K562 (cell line): ENCODE measurements at regions not wholly inside any gene's neighbourhood (a gene's known extent, or its start where the extent isn't known, plus 50 kb on each side); places are given as distances from the start of the nearest gene placed in this dataset.

Experiments
- CHD4 ChIP-seq: fragments of 200-600 bp; sonication (generic); IDR thresholded peaks from 3 replicates; pipeline ENCODE4 v1.6.1; 2012; ENCODE audit warnings: low read depth, mild to moderate bottlenecking, mixed read lengths, low read length, inconsistent platforms; ENCODE audit not compliant: insufficient read depth, insufficient replicate concordance, poor library complexity, severe bottlenecking
- FOS ChIP-seq: IDR thresholded peaks from 3 replicates; pipeline ENCODE4 v1.6.1; 2011; ENCODE audit not compliant: insufficient read length; ENCODE audit errors: extremely low read depth
- FOXA3 ChIP-seq, 2 experiments: fragments of 450-650 bp in 1 of 2; sonication (generic) in 1 of 2; formaldehyde crosslinking; IDR thresholded peaks in 1 of 2; conservative IDR thresholded peaks in 1 of 2; 2 replicates each; pipeline versions ENCODE4 v1.4.0 to v1.8.0; 2020 to 2022; ENCODE audit warnings: mild to moderate bottlenecking in 2 of 2, missing genetic modification reagents in 1 of 2
- KLF16 ChIP-seq: IDR thresholded peaks from 2 replicates; pipeline ENCODE4 v1.6.1; 2016; ENCODE audit warnings: antibody characterized with exemption
- PRPF4 ChIP-seq: fragments of 200-400 bp; formaldehyde crosslinking; IDR thresholded peaks from one replicate; pipeline ENCODE4 v1.6.1; 2017; ENCODE audit warnings: low read length, low read depth, mild to moderate bottlenecking; ENCODE audit not compliant: insufficient read depth, poor library complexity, severe bottlenecking
- TAF7 ChIP-seq: fragments of 450-650 bp; IDR thresholded peaks from 2 replicates; pipeline ENCODE4 v1.6.1; 2016; ENCODE audit warnings: missing genetic modification characterization, missing compliant biosample characterization
- TCFL5 ChIP-seq: fragments of 250-450 bp; sonication (Bioruptor Pico); conservative IDR thresholded peaks from 2 replicates; pipeline ENCODE4 v1.6.1; 2021; ENCODE audit warnings: mild to moderate bottlenecking, moderate library complexity, matching md5 sums
- ZFP1 ChIP-seq: fragments of 450-650 bp; formaldehyde crosslinking; IDR thresholded peaks from 2 replicates; pipeline ENCODE4 v1.4.0; 2020; ENCODE audit warnings: mild to moderate bottlenecking, mixed read lengths
- ZNF41 ChIP-seq: fragments of 250-450 bp; sonication (Bioruptor Pico); conservative IDR thresholded peaks from 2 replicates; pipeline ENCODE4 v1.4.0; 2020; ENCODE audit warnings: mild to moderate bottlenecking
- ZNF785 ChIP-seq: fragments of 250-450 bp; sonication (Bioruptor Pico); IDR thresholded peaks from 2 replicates; pipeline ENCODE4 v1.4.0; 2020; ENCODE audit warnings: mild to moderate bottlenecking
- TF ChIP-seq, protein P1 (sequence below), 2 experiments: fragments of 450-650 bp in 1 of 2; sonication (generic) in 1 of 2; formaldehyde crosslinking in 1 of 2; IDR thresholded peaks in 1 of 2; conservative IDR thresholded peaks in 1 of 2; 2 replicates each; pipeline versions ENCODE4 v1.6.1 to v1.8.1; 2016 to 2023; ENCODE audit warnings: mild to moderate bottlenecking in 2 of 2, moderate library complexity in 2 of 2, inconsistent platforms in 1 of 2, missing genetic modification reagents in 1 of 2
- TF ChIP-seq, protein P2 (sequence below): sonication (generic); IDR thresholded peaks from 2 replicates; pipeline ENCODE4 v1.6.1; 2016
- TF ChIP-seq, protein P3 (sequence below): fragments of 450-650 bp; formaldehyde crosslinking; IDR thresholded peaks from 2 replicates; pipeline ENCODE4 v1.4.0; 2020; ENCODE audit warnings: mild to moderate bottlenecking, mixed read lengths
- TF ChIP-seq, protein P4 (sequence below): fragments of 200-800 bp; sonication (Bioruptor generic); IDR thresholded peaks from 2 replicates; pipeline ENCODE4 v1.6.1; 2017; ENCODE audit warnings: missing genetic modification characterization, missing compliant biosample characterization
- TF ChIP-seq, protein P5 (sequence below): fragments of 250-450 bp; sonication (Bioruptor Pico); IDR thresholded peaks from 2 replicates; pipeline ENCODE4 v1.4.0; 2020; ENCODE audit warnings: borderline replicate concordance

DNA sequence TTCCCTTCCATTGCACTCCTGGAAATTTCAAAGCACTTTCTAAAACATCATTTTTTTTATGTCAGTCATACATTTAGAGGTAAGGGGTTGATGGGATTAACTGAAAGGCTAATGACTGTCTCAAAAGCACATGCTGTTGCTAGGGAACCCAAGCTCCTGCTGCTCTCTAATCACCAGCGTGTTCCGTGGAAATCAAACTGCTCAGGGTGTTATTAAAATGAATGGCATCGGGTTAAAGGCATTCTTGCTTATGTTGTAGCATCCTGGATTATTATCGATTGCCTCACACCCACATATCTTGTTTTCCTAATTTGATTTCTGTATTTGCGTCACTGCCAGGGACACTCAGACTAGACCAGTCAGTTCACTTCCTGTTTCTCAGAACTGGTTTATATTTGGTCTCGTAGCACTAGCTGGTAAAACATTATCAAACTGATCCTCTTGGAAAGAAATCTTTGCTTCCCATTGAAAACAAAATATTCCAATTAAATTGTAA lies 216.5 kb upstream of the MKLN1 start (continued):
- TF ChIP-seq, protein P1, sequence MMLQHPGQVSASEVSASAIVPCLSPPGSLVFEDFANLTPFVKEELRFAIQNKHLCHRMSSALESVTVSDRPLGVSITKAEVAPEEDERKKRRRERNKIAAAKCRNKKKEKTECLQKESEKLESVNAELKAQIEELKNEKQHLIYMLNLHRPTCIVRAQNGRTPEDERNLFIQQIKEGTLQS (IDR thresholded peaks at IDR 0.05), result peak; percentile 61
- TF ChIP-seq, protein P1 (CRISPR knock-in tag; conservative IDR thresholded peaks at IDR 0.05), result no peak
- TF ChIP-seq TAF7 (tag), result no peak
- TF ChIP-seq, protein P2, sequence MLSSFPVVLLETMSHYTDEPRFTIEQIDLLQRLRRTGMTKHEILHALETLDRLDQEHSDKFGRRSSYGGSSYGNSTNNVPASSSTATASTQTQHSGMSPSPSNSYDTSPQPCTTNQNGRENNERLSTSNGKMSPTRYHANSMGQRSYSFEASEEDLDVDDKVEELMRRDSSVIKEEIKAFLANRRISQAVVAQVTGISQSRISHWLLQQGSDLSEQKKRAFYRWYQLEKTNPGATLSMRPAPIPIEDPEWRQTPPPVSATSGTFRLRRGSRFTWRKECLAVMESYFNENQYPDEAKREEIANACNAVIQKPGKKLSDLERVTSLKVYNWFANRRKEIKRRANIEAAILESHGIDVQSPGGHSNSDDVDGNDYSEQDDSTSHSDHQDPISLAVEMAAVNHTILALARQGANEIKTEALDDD, result peak; percentile 92
- 0 out of 2 replicates have a peak, but pooled peaks have one; percentile 5 for TF ChIP-seq TCFL5 (CRISPR knock-in tag)
- no peak for TF ChIP-seq KLF16
- TF ChIP-seq, protein P3, sequence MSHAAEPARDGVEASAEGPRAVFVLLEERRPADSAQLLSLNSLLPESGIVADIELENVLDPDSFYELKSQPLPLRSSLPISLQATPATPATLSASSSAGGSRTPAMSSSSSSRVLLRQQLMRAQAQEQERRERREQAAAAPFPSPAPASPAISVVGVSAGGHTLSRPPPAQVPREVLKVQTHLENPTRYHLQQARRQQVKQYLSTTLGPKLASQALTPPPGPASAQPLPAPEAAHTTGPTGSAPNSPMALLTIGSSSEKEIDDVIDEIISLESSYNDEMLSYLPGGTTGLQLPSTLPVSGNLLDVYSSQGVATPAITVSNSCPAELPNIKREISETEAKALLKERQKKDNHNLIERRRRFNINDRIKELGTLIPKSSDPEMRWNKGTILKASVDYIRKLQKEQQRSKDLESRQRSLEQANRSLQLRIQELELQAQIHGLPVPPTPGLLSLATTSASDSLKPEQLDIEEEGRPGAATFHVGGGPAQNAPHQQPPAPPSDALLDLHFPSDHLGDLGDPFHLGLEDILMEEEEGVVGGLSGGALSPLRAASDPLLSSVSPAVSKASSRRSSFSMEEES (CRISPR knock-in tag), result no peak
- TF ChIP-seq CHD4, result no peak
- 0 out of 2 replicates have a peak, but pooled peaks have one; percentile 4 for TF ChIP-seq ZNF41
- 0 out of 4 replicates have a peak, but pooled peaks of 1 of the 2 experiments have one; percentile 19 for TF ChIP-seq FOXA3 (CRISPR knock-in tag; conservative IDR thresholded peaks at IDR 0.05 in 1 of 2, IDR thresholded peaks at IDR 0.05 in 1 of 2)
- TF ChIP-seq, protein P4, sequence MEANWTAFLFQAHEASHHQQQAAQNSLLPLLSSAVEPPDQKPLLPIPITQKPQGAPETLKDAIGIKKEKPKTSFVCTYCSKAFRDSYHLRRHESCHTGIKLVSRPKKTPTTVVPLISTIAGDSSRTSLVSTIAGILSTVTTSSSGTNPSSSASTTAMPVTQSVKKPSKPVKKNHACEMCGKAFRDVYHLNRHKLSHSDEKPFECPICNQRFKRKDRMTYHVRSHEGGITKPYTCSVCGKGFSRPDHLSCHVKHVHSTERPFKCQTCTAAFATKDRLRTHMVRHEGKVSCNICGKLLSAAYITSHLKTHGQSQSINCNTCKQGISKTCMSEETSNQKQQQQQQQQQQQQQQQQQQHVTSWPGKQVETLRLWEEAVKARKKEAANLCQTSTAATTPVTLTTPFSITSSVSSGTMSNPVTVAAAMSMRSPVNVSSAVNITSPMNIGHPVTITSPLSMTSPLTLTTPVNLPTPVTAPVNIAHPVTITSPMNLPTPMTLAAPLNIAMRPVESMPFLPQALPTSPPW, result peak; percentile 34; the same call in 1 of the 2 replicates
- no peak for TF ChIP-seq ZFP1 (CRISPR knock-in tag)
- no peak for TF ChIP-seq ZNF785 (CRISPR knock-in tag)
- TF ChIP-seq, protein P5, sequence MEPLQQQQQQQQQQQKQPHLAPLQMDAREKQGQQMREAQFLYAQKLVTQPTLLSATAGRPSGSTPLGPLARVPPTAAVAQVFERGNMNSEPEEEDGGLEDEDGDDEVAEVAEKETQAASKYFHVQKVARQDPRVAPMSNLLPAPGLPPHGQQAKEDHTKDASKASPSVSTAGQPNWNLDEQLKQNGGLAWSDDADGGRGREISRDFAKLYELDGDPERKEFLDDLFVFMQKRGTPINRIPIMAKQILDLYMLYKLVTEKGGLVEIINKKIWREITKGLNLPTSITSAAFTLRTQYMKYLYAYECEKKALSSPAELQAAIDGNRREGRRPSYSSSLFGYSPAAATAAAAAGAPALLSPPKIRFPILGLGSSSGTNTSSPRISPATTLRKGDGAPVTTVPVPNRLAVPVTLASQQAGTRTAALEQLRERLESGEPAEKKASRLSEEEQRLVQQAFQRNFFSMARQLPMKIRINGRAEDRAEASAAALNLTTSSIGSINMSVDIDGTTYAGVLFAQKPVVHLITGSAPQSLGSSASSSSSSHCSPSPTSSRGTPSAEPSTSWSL (CRISPR knock-in tag), result no peak
- no peak for TF ChIP-seq FOS
- TF ChIP-seq PRPF4, result no peak
